Aorta (tissue), 5 donors: ENCODE measurements at regions not wholly inside any gene's neighbourhood (a gene's known extent, or its start where the extent isn't known, plus 50 kb on each side); places are given as distances from the start of the nearest gene placed in this dataset.

ENCODE experiments used
- ATAC-seq: fragments of 200-7000 bp; cut with Tn5 transposase; one replicate; pipeline ENCODE4 v1.9.1; 2022; ENCODE audit warnings: moderate library complexity; ENCODE audit not compliant: low FRiP score
- DNase-seq, 2 donors: peaks; one replicate each; pipeline ENCODE4 v3.0.0-alpha.2; 2020
- H3K27ac ChIP-seq, 2 donors: one replicate each; pipeline ENCODE4 v1.5.1; 2013; ENCODE audit warnings: low read length in 2 of 2, mild to moderate bottlenecking in 2 of 2, moderate library complexity in 2 of 2, control low read depth in 1 of 2, inconsistent platforms in 1 of 2, low read depth in 1 of 2
- H3K27me3 ChIP-seq, 2 donors: one replicate each; pipeline ENCODE4 v1.6.1; 2013; ENCODE audit warnings: control low read depth in 1 of 2, low read length in 1 of 2, mild to moderate bottlenecking in 1 of 2, moderate library complexity in 1 of 2; ENCODE audit not compliant: insufficient read depth in 2 of 2, control insufficient read depth in 1 of 2
- H3K36me3 ChIP-seq, 2 donors: one replicate each; pipeline ENCODE4 v1.6.1; 2013; ENCODE audit warnings: control low read depth in 1 of 2, low read length in 1 of 2, mild to moderate bottlenecking in 1 of 2; ENCODE audit not compliant: insufficient read depth in 2 of 2, control insufficient read depth in 1 of 2
- H3K4me1 ChIP-seq, 2 donors: one replicate each; pipeline ENCODE4 v1.6.1; 2013; ENCODE audit warnings: low read length in 2 of 2, control low read depth in 1 of 2, mild to moderate bottlenecking in 1 of 2, moderate library complexity in 1 of 2; ENCODE audit not compliant: insufficient read depth in 2 of 2, control insufficient read depth in 1 of 2
- H3K4me3 ChIP-seq, 2 donors: one replicate each; pipeline ENCODE4 v1.5.1; 2013; ENCODE audit warnings: low read length in 2 of 2, control low read depth in 1 of 2, mild to moderate bottlenecking in 1 of 2
- H3K9me3 ChIP-seq: one replicate; pipeline ENCODE4 v1.6.1; 2013; ENCODE audit warnings: mild to moderate bottlenecking, low read length; ENCODE audit not compliant: control insufficient read depth
- WGBS, 2 donors: extraction: QIAGEN DNeasy Blood & Tissue Kit; methylation state at CpG; one replicate each; pipeline ENCODE4 v1.1.7; 2013; 5-methylcytosine and 5-hydroxymethylcytosine counted together
- intact Hi-C, 2 donors: fragments of 100-400 bp; cut with DNase I; formaldehyde crosslinking; loops; one replicate each; pipeline versions ENCODE4 v1.14.2 to v1.15.0; 2022
- donor health status: healthy with polysubstance abuse.
- donor health status: Bipolar disorder and iron deficiency.
- donor health status: DM: no; HTN: no; CAD: no.
- donor health status: DM: no; HTN: no; CAD: no.
- donor health status: DM: yes; HTN: yes; CAD: no.

DNA sequence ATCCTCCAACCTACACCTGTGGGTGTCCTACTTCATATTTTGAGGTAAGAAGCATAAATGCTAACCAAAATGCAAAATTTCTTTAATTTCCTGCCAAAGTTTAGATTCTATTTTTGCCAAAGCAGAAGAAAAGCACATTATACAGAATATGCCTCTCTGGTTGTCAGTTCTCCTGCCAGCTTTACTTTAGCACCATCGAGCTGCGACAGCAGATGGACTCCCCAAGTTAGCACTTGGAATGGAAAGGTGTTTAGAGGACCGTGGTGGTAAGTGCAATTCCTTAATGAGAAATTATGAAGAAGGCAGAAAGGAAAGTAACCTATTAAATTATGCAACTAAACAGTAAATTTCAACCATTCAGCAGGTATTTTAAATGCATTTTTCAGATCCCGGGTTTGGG is 326.6 kb downstream of the RERGL start:
- H3K9me3 ChIP-seq, result no peaks in the 10 kb centered on the region
- WGBS, 2 donors, result 86 to 87% methylated on average over 4 of the region's 4 CpGs
- ATAC-seq, result no peak
- no peaks in the 10 kb centered on the region for H3K27me3 ChIP-seq
- intact Hi-C loops, result loop anchor here in 1 of 2 donors (5.0 kb wide), 1 partner anchor 89 kb away; no protein-coding TSS in a partner anchor
- no peak overlapping the region for H3K27ac ChIP-seq
- DNase-seq, result no peak
- H3K36me3 ChIP-seq, result no peaks in the 10 kb centered on the region
- no peaks in the 10 kb centered on the region for H3K4me1 ChIP-seq
- H3K4me3 ChIP-seq, result no peak overlapping the region

- WGBS, 2 donors, result 84 to 85% methylated on average over 8 of the region's 8 CpGs
- no peak overlapping the region for H3K4me3 ChIP-seq
- no peak for ATAC-seq
- intact Hi-C loops, result loop anchor here in 1 of 2 donors (5.0 kb wide), 1 partner anchor 92 kb away; no protein-coding TSS in a partner anchor
- no peaks in the 10 kb centered on the region for H3K9me3 ChIP-seq
- no peaks in the 10 kb centered on the region for H3K4me1 ChIP-seq
- no peak overlapping the region for H3K27ac ChIP-seq
- H3K36me3 ChIP-seq, result no peaks in the 10 kb centered on the region
- DNase-seq, result no peak
- no peaks in the 10 kb centered on the region for H3K27me3 ChIP-seq
Observed at GRCh38 chr12:17759982-17760381, 330.0 kb downstream of the RERGL start.
